T-helper 2 cell treated with Interferon-gamma antibody and Interleukin-4, amounts not matched to agents 5 μg/mL and 100 μg/mL, for 36 hours (primary cell): ENCODE measurements at regions not wholly inside any gene's neighbourhood (a gene's known extent, or its start where the extent isn't known, plus 50 kb on each side); places are given as distances from the start of the nearest gene placed in this dataset.

Experiments
- DNase-seq: peaks from one replicate; pipeline ENCODE4 v3.0.0; 2021; ENCODE audit warnings: low spot score
- H3K27ac Mint-ChIP-seq: one replicate; pipeline ENCODE4 v1.8.0; 2021; ENCODE audit warnings: mild to moderate bottlenecking, mixed read lengths
- H3K27me3 Mint-ChIP-seq: one replicate; pipeline ENCODE4 v1.8.0; 2021; ENCODE audit warnings: low read depth, mixed read lengths
- H3K36me3 Mint-ChIP-seq: one replicate; pipeline ENCODE4 v1.8.0; 2021; ENCODE audit warnings: low read depth, mixed read lengths
- H3K4me1 Mint-ChIP-seq: one replicate; pipeline ENCODE4 v1.8.0; 2021; ENCODE audit warnings: low read depth, mixed read lengths
- H3K4me3 Mint-ChIP-seq: one replicate; pipeline ENCODE4 v1.8.0; 2022; ENCODE audit warnings: mild to moderate bottlenecking, moderate library complexity, mixed read lengths
- H3K9me3 Mint-ChIP-seq: one replicate; pipeline ENCODE4 v1.8.0; 2021; ENCODE audit warnings: mixed read lengths

- no peak for DNase-seq
- Mint-ChIP-seq H3K27me3 (no peaks in the 10 kb centered on the region), H3K27ac (no peak overlapping the region), H3K4me3 (no peak overlapping the region), H3K9me3 (no peaks in the 10 kb centered on the region), H3K4me1 (peaks cover 7% of the 10 kb centered on the region), H3K36me3 (peaks cover 5% of the 10 kb centered on the region)
Measured at GRCh38 chr9:129506892-129507291, 114.0 kb downstream of the C9orf50 start.

DNA sequence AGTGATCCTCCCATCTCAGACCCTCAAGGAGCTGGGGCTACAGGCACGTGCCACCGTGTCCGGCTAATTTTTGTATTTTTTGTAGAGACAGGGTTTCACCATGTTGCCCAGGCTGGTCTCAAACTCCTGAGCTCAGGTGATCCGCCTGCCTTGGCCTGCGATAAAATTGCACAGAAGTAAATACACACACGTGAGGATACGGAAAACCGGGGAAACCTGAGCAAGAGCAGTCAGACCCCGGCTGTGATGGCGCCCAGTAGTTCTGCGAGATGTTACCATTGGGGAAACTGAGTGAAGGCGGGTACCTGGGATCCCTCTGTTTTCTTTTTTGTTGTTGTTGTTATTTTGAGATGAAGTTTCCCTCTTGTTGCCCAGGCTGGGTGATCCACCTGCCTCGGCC, 114.9 kb downstream of the C9orf50 start:
- no peak overlapping the region for H3K27ac Mint-ChIP-seq
- H3K4me1 Mint-ChIP-seq, result peaks cover 7% of the 10 kb centered on the region
- no peaks in the 10 kb centered on the region for H3K9me3 Mint-ChIP-seq
- H3K36me3 Mint-ChIP-seq, result peaks cover 5% of the 10 kb centered on the region
- no peaks in the 10 kb centered on the region for H3K27me3 Mint-ChIP-seq
- no peak overlapping the region for H3K4me3 Mint-ChIP-seq
- DNase-seq, result no peak

GRCh38 chr9:129505270-129505902, 115.5 kb downstream of the C9orf50 start:
- peaks cover 7% of the 10 kb centered on the region for H3K4me1 Mint-ChIP-seq

DNA sequence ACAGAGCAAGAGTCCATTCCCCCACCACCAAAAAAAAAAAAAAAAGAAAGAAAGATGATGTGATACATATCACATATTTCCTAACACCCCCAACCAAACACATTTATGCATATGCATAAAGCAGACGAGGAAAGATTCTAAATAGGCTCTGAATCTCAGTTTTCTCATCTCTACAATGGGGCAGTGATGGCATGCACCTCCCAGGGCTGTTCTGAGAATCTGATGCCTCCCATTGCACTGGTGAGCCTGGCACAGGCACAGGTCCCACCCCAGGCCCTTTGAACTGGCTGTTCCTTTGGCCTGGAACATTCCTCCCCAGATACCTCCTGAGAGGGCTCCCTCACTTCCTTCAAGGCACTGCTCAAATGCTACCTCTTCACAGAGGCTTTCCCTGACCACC, 116.5 kb downstream of the C9orf50 start:
- H3K36me3 Mint-ChIP-seq, result peaks cover 5% of the 10 kb centered on the region
- H3K27ac Mint-ChIP-seq, result no peak overlapping the region
- no peaks in the 10 kb centered on the region for H3K9me3 Mint-ChIP-seq
- no peak overlapping the region for H3K4me3 Mint-ChIP-seq
- H3K27me3 Mint-ChIP-seq, result no peaks in the 10 kb centered on the region
- DNase-seq, result no peak
- H3K4me1 Mint-ChIP-seq, result peaks cover 7% of the 10 kb centered on the region

More at GRCh38 chr9:129505270-129505902, 115.5 kb downstream of the C9orf50 start:
- H3K9me3 Mint-ChIP-seq, result no peaks in the 10 kb centered on the region
- no peak for DNase-seq
- H3K4me3 Mint-ChIP-seq, result no peak overlapping the region
- H3K27me3 Mint-ChIP-seq, result no peaks in the 10 kb centered on the region
- H3K27ac Mint-ChIP-seq, result no peak overlapping the region
- H3K36me3 Mint-ChIP-seq, result peaks cover 5% of the 10 kb centered on the region

DNA sequence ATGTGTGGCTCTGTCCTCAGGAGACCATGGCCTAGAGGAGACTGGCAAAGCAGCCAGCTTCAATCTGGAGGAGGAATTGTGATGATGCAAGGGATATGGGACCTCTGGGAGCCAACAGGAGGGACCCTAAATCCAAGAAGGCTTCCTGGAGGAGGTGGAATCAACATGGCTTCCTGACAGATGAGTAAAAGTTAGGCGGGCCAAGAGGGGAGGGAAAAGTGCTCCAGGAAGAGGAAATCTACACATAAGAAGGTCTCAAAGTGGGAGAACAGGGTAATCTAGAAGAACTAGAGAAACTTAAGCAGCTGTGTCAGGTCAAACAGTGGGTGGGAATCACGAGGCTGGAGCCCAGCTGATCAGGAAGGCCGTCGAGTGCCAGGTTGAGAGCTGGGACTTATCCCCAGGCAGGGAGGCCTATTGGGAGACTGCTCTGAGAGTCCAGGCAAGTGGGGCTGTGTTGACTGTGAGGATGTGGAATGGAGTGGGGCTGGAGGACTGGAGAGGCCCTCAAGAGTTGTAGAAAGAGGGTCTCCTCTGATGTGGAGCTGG, 119.1 kb downstream of the C9orf50 start:
- Mint-ChIP-seq H3K27me3 (no peaks in the 10 kb centered on the region), H3K4me3 (no peak overlapping the region), H3K4me1 (peaks cover 11% of the 10 kb centered on the region), H3K36me3 (peaks cover 5% of the 10 kb centered on the region), H3K9me3 (no peaks in the 10 kb centered on the region), H3K27ac (no peak overlapping the region)
- no peak for DNase-seq

DNA sequence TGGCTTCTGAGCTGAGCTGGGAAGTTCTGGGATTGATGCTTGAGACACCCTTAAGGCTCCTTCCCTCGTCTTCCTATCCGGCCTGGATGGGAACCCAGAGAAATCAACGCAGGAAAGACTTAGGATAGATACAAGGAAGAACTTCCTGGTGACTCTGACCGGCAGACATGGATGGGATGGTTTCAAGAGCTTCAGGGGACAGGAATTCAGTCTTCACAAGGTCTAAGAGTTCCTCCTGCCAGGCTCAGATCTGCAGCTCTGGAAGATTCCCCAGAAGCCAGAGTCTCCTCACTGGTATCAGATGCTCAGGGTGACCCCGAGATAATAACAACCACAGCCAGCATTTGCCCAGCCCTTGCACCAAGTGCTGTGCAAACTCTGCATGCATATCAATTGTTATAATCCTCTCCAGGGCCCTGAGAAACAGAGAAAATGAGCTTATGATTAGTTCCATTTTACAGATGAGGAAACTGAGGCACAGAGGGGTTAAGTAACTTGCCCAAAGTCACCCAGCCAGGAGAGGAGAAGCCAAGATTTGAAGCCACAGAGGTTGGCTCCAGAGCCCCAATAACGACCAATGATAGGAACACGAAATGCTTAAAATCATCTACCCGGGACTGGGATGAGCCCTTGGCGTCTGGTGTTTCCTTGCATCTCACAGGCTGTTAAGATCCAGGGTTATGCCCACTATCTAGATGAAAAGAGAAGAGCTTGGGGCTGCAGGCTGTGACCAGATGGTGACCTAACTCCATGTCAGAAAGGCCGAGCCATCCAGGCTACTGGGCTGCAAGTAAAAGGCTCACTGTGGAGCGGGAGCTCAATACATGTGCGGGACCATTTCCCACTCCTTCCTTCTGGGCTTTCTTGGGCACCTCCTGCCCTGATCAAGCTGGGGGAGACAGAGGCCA, 119.8 kb downstream of the C9orf50 start:
- Mint-ChIP-seq H3K9me3 (no peaks in the 10 kb centered on the region), H3K36me3 (peaks cover 5% of the 10 kb centered on the region), H3K27ac (no peak overlapping the region), H3K4me3 (no peak overlapping the region), H3K4me1 (peaks cover 13% of the 10 kb centered on the region), H3K27me3 (no peaks in the 10 kb centered on the region)
- no peak for DNase-seq

- no peak for DNase-seq
- Mint-ChIP-seq H3K27me3 (no peaks in the 10 kb centered on the region), H3K4me1 (peaks cover 14% of the 10 kb centered on the region), H3K27ac (no peak overlapping the region), H3K4me3 (no peak overlapping the region), H3K36me3 (peaks cover 7% of the 10 kb centered on the region), H3K9me3 (no peaks in the 10 kb centered on the region)
Measured at GRCh38 chr9:129500161-129500862, 120.6 kb downstream of the C9orf50 start.

GRCh38 chr9:129498451-129499384, 122.2 kb downstream of the C9orf50 start:
- H3K27ac Mint-ChIP-seq, result no peak overlapping the region
- H3K4me1 Mint-ChIP-seq, result peaks cover 13% of the 10 kb centered on the region
- peaks cover 3% of the 10 kb centered on the region for H3K36me3 Mint-ChIP-seq
- no peak for DNase-seq
- H3K27me3 Mint-ChIP-seq, result no peaks in the 10 kb centered on the region
- no peaks in the 10 kb centered on the region for H3K9me3 Mint-ChIP-seq
- no peak overlapping the region for H3K4me3 Mint-ChIP-seq

- H3K9me3 Mint-ChIP-seq, result no peaks in the 10 kb centered on the region
- DNase-seq, result no peak
- peak overlapping the region; percentile 46 for H3K27ac Mint-ChIP-seq
- no peak overlapping the region for H3K4me3 Mint-ChIP-seq
- no peaks in the 10 kb centered on the region for H3K27me3 Mint-ChIP-seq
- H3K36me3 Mint-ChIP-seq, result peaks cover 7% of the 10 kb centered on the region
- peaks cover 18% of the 10 kb centered on the region for H3K4me1 Mint-ChIP-seq
Measured at GRCh38 chr9:129497813-129498450, 123.0 kb downstream of the C9orf50 start.

DNA sequence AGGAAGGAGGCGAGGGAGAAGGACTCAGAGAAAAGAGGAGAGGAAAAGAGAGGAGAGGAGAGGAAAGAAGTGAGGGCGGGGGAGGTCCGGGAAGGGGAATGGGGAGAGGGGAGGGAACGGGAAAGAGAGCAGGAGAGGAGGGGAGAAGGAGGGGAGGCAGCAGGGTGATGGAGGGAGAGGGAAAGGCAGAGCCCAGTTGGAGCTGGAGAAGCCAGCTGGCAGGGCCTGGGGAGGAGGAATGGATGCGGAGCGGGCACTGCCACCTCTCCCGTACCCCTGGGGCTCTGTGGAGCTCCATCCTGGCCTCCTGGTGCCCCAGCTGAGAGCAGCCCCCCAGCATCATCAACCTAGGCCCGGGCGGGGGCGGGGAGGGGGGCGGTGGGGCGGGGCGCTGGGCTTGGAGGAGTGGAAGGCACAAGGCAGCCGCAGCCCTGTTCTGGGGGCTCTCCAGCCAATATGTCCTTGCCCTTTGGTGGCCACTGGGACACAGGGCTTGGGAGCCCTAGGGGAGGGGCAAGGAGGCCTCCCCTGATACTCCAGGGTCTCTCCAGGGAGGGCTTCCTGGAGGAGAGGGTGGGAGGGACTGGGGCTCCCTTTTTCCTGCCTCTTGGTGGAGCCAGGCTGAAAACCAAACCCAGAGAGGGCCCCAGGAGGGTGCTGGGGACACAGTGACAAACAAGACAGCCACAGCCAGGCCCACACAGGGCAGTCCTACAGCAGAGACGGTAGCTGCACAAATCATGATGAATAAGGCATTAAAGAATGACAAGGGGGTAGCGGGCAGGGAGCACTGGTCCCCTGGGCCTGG, 123.7 kb downstream of the C9orf50 start:
- no peak for DNase-seq
- Mint-ChIP-seq H3K27ac (peak overlapping the region; percentile 85), H3K4me1 (peaks cover 18% of the 10 kb centered on the region), H3K36me3 (peaks cover 8% of the 10 kb centered on the region), H3K4me3 (peak overlapping the region; percentile 84), H3K27me3 (no peaks in the 10 kb centered on the region), H3K9me3 (no peaks in the 10 kb centered on the region)

GRCh38 chr9:129496473-129497004, 124.4 kb downstream of the C9orf50 start:
- peak; percentile 80 for DNase-seq
- no peaks in the 10 kb centered on the region for H3K27me3 Mint-ChIP-seq
- H3K4me3 Mint-ChIP-seq, result peak overlapping the region; percentile 84
- no peaks in the 10 kb centered on the region for H3K9me3 Mint-ChIP-seq
- peaks cover 11% of the 10 kb centered on the region for H3K36me3 Mint-ChIP-seq
- peaks cover 22% of the 10 kb centered on the region for H3K4me1 Mint-ChIP-seq
- H3K27ac Mint-ChIP-seq, result peak overlapping the region; percentile 85
